ENCODE measurements at regions not wholly inside any gene's neighbourhood (a gene's known extent, or its start where the extent isn't known, plus 50 kb on each side); places are given as distances from the start of the nearest gene placed in this dataset.

GRCh38 chr12:13509740-13510139, 313.2 kb downstream of the EMP1 start:
- TF ChIP-seq CTCF (IDR thresholded peaks at IDR 0.05) = no peak

GRCh38 chr12:13505636-13506035, 309.1 kb downstream of the EMP1 start:
- TF ChIP-seq CTCF (IDR thresholded peaks at IDR 0.05) = no peak

GRCh38 chr12:13505224-13505623, 308.7 kb downstream of the EMP1 start:
- TF ChIP-seq CTCF (IDR thresholded peaks at IDR 0.05) = no peak

- no peak for TF ChIP-seq CTCF (IDR thresholded peaks at IDR 0.05)
These were observed 308.2 kb downstream of the EMP1 start for GRCh38 chr12:13504736-13505135.

GRCh38 chr12:13504074-13504473, 307.5 kb downstream of the EMP1 start:
- TF ChIP-seq CTCF (IDR thresholded peaks at IDR 0.05) = no peak

- no peak for TF ChIP-seq CTCF (IDR thresholded peaks at IDR 0.05)
These were observed 306.7 kb downstream of the EMP1 start for GRCh38 chr12:13503094-13503835.

GRCh38 chr12:13499008-13499407, 302.5 kb downstream of the EMP1 start:
- TF ChIP-seq CTCF (IDR thresholded peaks at IDR 0.05) = no peak

GRCh38 chr12:13496111-13496510, 299.6 kb downstream of the EMP1 start:
- no peak for TF ChIP-seq CTCF (IDR thresholded peaks at IDR 0.05)
